ENCODE measurements at regions not wholly inside any gene's neighbourhood (a gene's known extent, or its start where the extent isn't known, plus 50 kb on each side); places are given as distances from the start of the nearest gene placed in this dataset.

DNA sequence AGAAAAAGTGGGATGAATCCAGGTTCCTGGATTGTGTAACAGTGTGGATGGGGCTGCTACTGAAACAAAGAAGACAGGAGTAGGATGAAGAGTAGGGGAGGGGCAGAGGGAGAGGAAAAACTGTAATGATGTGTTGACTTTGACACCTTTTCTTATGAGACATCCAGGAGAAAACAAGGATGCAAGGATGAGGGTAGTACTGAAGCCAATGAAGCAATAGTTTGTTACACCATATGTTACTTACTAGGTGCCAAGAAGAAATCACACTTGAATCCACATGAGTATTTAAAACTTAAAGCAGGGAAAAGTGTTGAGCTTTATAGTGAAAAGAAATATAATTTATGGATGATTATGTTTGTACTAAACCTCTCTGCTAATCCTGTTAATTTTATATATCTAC, 420.6 kb downstream of the ARL4A start:
- H3K4me2 ChIP-seq (replicated peaks; ENCODE audit: low read depth, low read length, poor library complexity, severe bottlenecking): no peak overlapping the region
- no peak for ATAC-seq (ENCODE audit: low read depth)
- POLR2A ChIA-PET: no interaction called here
- H3K27ac ChIP-seq (ENCODE audit: low read length in 2 of 2): no peak overlapping the region
- H3K27ac Mint-ChIP-seq: no peak overlapping the region
- CTCF ChIA-PET: interaction anchor here (1.2 kb wide), 1 partner anchor 9 kb away, joined by 3 read pairs; no protein-coding TSS in a partner anchor
- TF ChIP-seq EZH2 (IDR thresholded peaks at IDR 0.05; ENCODE audit: borderline replicate concordance, insufficient read depth, low read depth, low read length, poor library complexity, severe bottlenecking) (no peak), CTCF (IDR thresholded peaks at IDR 0.05) (no peak)
- H3K79me2 ChIP-seq (ENCODE audit: control insufficient read depth, insufficient read depth, low read length): no peaks in the 10 kb centered on the region
- no peak overlapping the region for H2AFZ ChIP-seq (ENCODE audit: insufficient read depth, low read depth, low read length, poor library complexity, severe bottlenecking)
- H3K4me3 ChIP-seq (ENCODE audit: control extremely low read depth in 1 of 5, extremely low read depth in 1 of 5, insufficient read depth in 1 of 5, low read depth in 2 of 5, low read length in 4 of 5): no peak overlapping the region
- no peak for DNase-seq
- H3K9me3 ChIP-seq (ENCODE audit: control extremely low read depth in 1 of 3, control insufficient read depth in 2 of 3, insufficient read depth in 1 of 3, low read length in 2 of 3): peaks cover 0 to 15% (median 0%) of the 10 kb centered on the region in 3 donors
- intact Hi-C loops (cut with micrococcal nuclease): no loop called here
- H3K9me3 Mint-ChIP-seq (ENCODE audit: insufficient read depth): no peaks in the 10 kb centered on the region
- no peak overlapping the region for H3K4me3 Mint-ChIP-seq
- no peak overlapping the region for H3K9ac ChIP-seq (ENCODE audit: low read length)
- no peaks in the 10 kb centered on the region for H3K27me3 ChIP-seq (replicated peaks in 1 of 4; ENCODE audit: control extremely low read depth in 1 of 4, control insufficient read depth in 3 of 4, insufficient read depth in 4 of 4, low read length in 3 of 4)
- no peaks in the 10 kb centered on the region for H3K27me3 Mint-ChIP-seq
- no peaks in the 10 kb centered on the region for H4K20me1 ChIP-seq (ENCODE audit: control insufficient read depth, insufficient read depth, low read length, poor library complexity, severe bottlenecking)
- H3K4me1 Mint-ChIP-seq: peaks cover 16% of the 10 kb centered on the region
- H3K36me3 ChIP-seq (replicated peaks in 1 of 2; ENCODE audit: control extremely low read depth in 1 of 2, control insufficient read depth in 1 of 2, extremely low read depth in 1 of 2, insufficient read depth in 2 of 2, low read length in 1 of 2): no peaks in the 10 kb centered on the region
- peaks cover 0 to 12% of the 10 kb centered on the region in 2 donors for H3K4me1 ChIP-seq (ENCODE audit: control insufficient read depth in 2 of 2, insufficient read depth in 2 of 2, low read length in 2 of 2)

GRCh38 chr7:13109201-13109600, 421.8 kb downstream of the ARL4A start:
- Histone ChIP-seq H3K79me2 (ENCODE audit: control insufficient read depth, insufficient read depth, low read length) (no peaks in the 10 kb centered on the region), H3K4me1 (ENCODE audit: control insufficient read depth in 2 of 2, insufficient read depth in 2 of 2, low read length in 2 of 2) (peaks cover 0 to 6% of the 10 kb centered on the region in 2 donors), H4K20me1 (ENCODE audit: control insufficient read depth, insufficient read depth, low read length, poor library complexity, severe bottlenecking) (no peaks in the 10 kb centered on the region), H3K27ac (ENCODE audit: low read length in 2 of 2) (no peak overlapping the region), H3K4me2 (replicated peaks; ENCODE audit: low read depth, low read length, poor library complexity, severe bottlenecking) (no peak overlapping the region), H3K9ac (ENCODE audit: low read length) (no peak overlapping the region), H3K36me3 (replicated peaks in 1 of 2; ENCODE audit: control extremely low read depth in 1 of 2, control insufficient read depth in 1 of 2, extremely low read depth in 1 of 2, insufficient read depth in 2 of 2, low read length in 1 of 2) (no peaks in the 10 kb centered on the region), H3K9me3 (ENCODE audit: control extremely low read depth in 1 of 3, control insufficient read depth in 2 of 3, insufficient read depth in 1 of 3, low read length in 2 of 3) (peaks cover 0 to 15% (median 0%) of the 10 kb centered on the region in 3 donors), H3K27me3 (replicated peaks in 1 of 4; ENCODE audit: control extremely low read depth in 1 of 4, control insufficient read depth in 3 of 4, insufficient read depth in 4 of 4, low read length in 3 of 4) (no peaks in the 10 kb centered on the region), H3K4me3 (ENCODE audit: control extremely low read depth in 1 of 5, extremely low read depth in 1 of 5, insufficient read depth in 1 of 5, low read depth in 2 of 5, low read length in 4 of 5) (no peak overlapping the region), H2AFZ (ENCODE audit: insufficient read depth, low read depth, low read length, poor library complexity, severe bottlenecking) (no peak overlapping the region)
- Mint-ChIP-seq H3K27me3 (no peaks in the 10 kb centered on the region), H3K4me3 (no peak overlapping the region), H3K27ac (no peak overlapping the region), H3K9me3 (ENCODE audit: insufficient read depth) (no peaks in the 10 kb centered on the region), H3K4me1 (peaks cover 11% of the 10 kb centered on the region)
- intact Hi-C loops (cut with micrococcal nuclease): no loop called here
- ChIA-PET CTCF (interaction anchor here (1.4 kb wide), 1 partner anchor 470 kb away, joined by 3 read pairs; no protein-coding TSS in a partner anchor), POLR2A (no interaction called here)
- 93% methylated on average over 6 of the region's 6 CpGs for WGBS (ENCODE audit: insufficient coverage)
- DNase-seq (no peak), ATAC-seq (ENCODE audit: low read depth) (no peak)
- no peak for TF ChIP-seq EZH2 (IDR thresholded peaks at IDR 0.05; ENCODE audit: borderline replicate concordance, insufficient read depth, low read depth, low read length, poor library complexity, severe bottlenecking)
- TF ChIP-seq CTCF (IDR thresholded peaks at IDR 0.05): no peak
